ENCODE measurements at regions not wholly inside any gene's neighbourhood (a gene's known extent, or its start where the extent isn't known, plus 50 kb on each side); places are given as distances from the start of the nearest gene placed in this dataset.

- TF ChIP-seq POLR2A (IDR thresholded peaks at IDR 0.05) (no peak), CTCF (IDR thresholded peaks at IDR 0.05 in 4 of 5, conservative IDR thresholded peaks at IDR 0.05 in 1 of 5) (no peak)
Measured at GRCh38 chr11:96540875-96541274, 151.1 kb downstream of the JRKL start.

Data from gastrocnemius medialis (tissue), 4 donors.